HCT116 (cell line): ENCODE measurements at regions not wholly inside any gene's neighbourhood (a gene's known extent, or its start where the extent isn't known, plus 50 kb on each side); places are given as distances from the start of the nearest gene placed in this dataset.

Experiments
- ATAC-seq: fragments of 200-7000 bp; cut with Tn5 transposase; 2 replicates; pipeline ENCODE4 v1.9.1; 2020; ENCODE audit warnings: mild to moderate bottlenecking, moderate library complexity
- BruUV-seq: library from RNA; stranded (reverse); fragments of 400-500 nt; replicated peaks from 2 replicates; lab custom pipeline; 2021; lab: Mats Ljungman, UMichigan
- CTCF ChIA-PET: fragments of 300-600 bp; sonication (Branson Sonifier 250); formaldehyde crosslinking; loops from one replicate; lab custom pipeline; 2021; ENCODE audit warnings: antibody characterized with exemption; lab: Charles Lee
- POLR2A ChIA-PET: fragments of 300-600, 350-600 bp; sonication (Branson Sonifier 250); formaldehyde crosslinking; loops from one replicate; lab custom pipeline; 2021; ENCODE audit warnings: antibody characterized with exemption; lab: Charles Lee
- RAD21 ChIA-PET, 2 experiments: fragments of 300-600 bp; sonication (Branson Sonifier 250); formaldehyde crosslinking; loops; one replicate each; lab custom pipeline; 2023; ENCODE audit warnings: low total read pairs in 2 of 2; ENCODE audit not compliant: uncharacterized antibody in 2 of 2, unreplicated experiment in 2 of 2, low non-redundant PET in 1 of 2; lab: Charles Lee
- DNase-seq: peaks from one replicate; pipeline ENCODE4 v3.0.0-alpha.2; 2010; ENCODE audit warnings: low read depth, low spot score
- H2AFZ ChIP-seq: fragments of 200-600 bp; shearing (Covaris generic), sonication (generic); 2 replicates; pipeline ENCODE4 v1.6.1; 2017; ENCODE audit warnings: low read depth, mixed run types, mixed read lengths, antibody characterized with exemption, low read length; ENCODE audit not compliant: poor library complexity, severe bottlenecking
- H3K27ac ChIP-seq: 2 replicates; pipeline ENCODE4 v1.5.1; 2012; ENCODE audit warnings: low read depth, low read length
- H3K27me3 ChIP-seq: fragments of 200-600 bp; sonication (generic); 2 replicates; pipeline ENCODE4 v1.6.1; 2016; ENCODE audit warnings: mixed run types, low read length, mixed read lengths; ENCODE audit not compliant: insufficient read depth
- H3K36me3 ChIP-seq, 2 experiments: fragments of 200-500 bp in 1 of 2; fragments of 200-600 bp in 1 of 2; sonication (Bioruptor generic) in 1 of 2; sonication (generic) in 1 of 2; 2 replicates each; pipeline versions ENCODE4 v1.5.1 to v1.6.1; 2014 to 2016; ENCODE audit warnings: low read length in 2 of 2, inconsistent platforms in 1 of 2, mixed read lengths in 1 of 2, mixed run types in 1 of 2; ENCODE audit not compliant: insufficient read depth in 2 of 2, control insufficient read depth in 1 of 2
- H3K4me1 ChIP-seq, 2 experiments: fragments of 200-600 bp in 1 of 2; sonication (generic) in 1 of 2; 2 replicates each; pipeline versions ENCODE4 v1.5.1 to v1.6.1; 2012 to 2017; ENCODE audit warnings: low read length in 2 of 2, inconsistent platforms in 1 of 2, mild to moderate bottlenecking in 1 of 2, mixed read lengths in 1 of 2, mixed run types in 1 of 2, moderate library complexity in 1 of 2; ENCODE audit not compliant: insufficient read depth in 2 of 2, control insufficient read depth in 1 of 2
- H3K4me2 ChIP-seq: fragments of 200-600 bp; sonication (generic); 2 replicates; pipeline ENCODE4 v1.6.1; 2017; ENCODE audit warnings: mixed run types, low read length, mixed read lengths
- H3K4me3 ChIP-seq, 2 experiments: fragments of 200-600 bp in 1 of 2; sonication (generic) in 1 of 2; replicated peaks in 1 of 2; 2 replicates each; pipeline ENCODE4 v1.5.1; 2011 to 2016; ENCODE audit warnings: low read length in 2 of 2, control low read depth in 1 of 2, low read depth in 1 of 2, mild to moderate bottlenecking in 1 of 2, mixed read lengths in 1 of 2, mixed run types in 1 of 2
- H3K79me2 ChIP-seq: fragments of 200-600 bp; sonication (generic); 2 replicates; pipeline ENCODE4 v1.6.1; 2017; ENCODE audit warnings: mild to moderate bottlenecking, mixed run types, low read length, moderate library complexity, mixed read lengths; ENCODE audit not compliant: insufficient read depth
- H3K9ac ChIP-seq: fragments of 200-600 bp; sonication (generic); 2 replicates; pipeline ENCODE4 v1.6.1; 2016; ENCODE audit warnings: low read length, mixed read lengths
- H3K9me2 ChIP-seq: fragments of 200-600 bp; sonication (generic), shearing (Covaris generic); 2 replicates; pipeline ENCODE4 v1.6.1; 2017; ENCODE audit warnings: mixed run types, mild to moderate bottlenecking, moderate library complexity; ENCODE audit not compliant: insufficient read depth
- H3K9me3 ChIP-seq, 2 experiments: fragments of 200-500 bp in 1 of 2; fragments of 200-600 bp in 1 of 2; sonication (Bioruptor generic) in 1 of 2; sonication (generic) in 1 of 2; 2 replicates each; pipeline ENCODE4 v1.6.1; 2014 to 2017; ENCODE audit warnings: low read length in 2 of 2, mixed read lengths in 2 of 2, inconsistent platforms in 1 of 2, low read depth in 1 of 2, mild to moderate bottlenecking in 1 of 2, mixed run types in 1 of 2, moderate library complexity in 1 of 2; ENCODE audit not compliant: control insufficient read depth in 1 of 2, insufficient read depth in 1 of 2
- H4K20me1 ChIP-seq: fragments of 200-600 bp; sonication (generic), shearing (Covaris generic); 2 replicates; pipeline ENCODE4 v1.6.1; 2017; ENCODE audit warnings: mixed run types, mild to moderate bottlenecking, moderate library complexity; ENCODE audit not compliant: insufficient read depth
- RAD21 ChIP-seq: IDR thresholded peaks from 2 replicates; pipeline ENCODE4 v1.6.1; 2012; ENCODE audit warnings: low read depth, mild to moderate bottlenecking
- ZNF274 ChIP-seq: fragments of 200-500 bp; sonication (Bioruptor generic); IDR thresholded peaks from 2 replicates; pipeline ENCODE4 v1.6.1; 2014; ENCODE audit warnings: mild to moderate bottlenecking, low read depth, low read length, inconsistent platforms
- intact Hi-C: fragments of 100-400 bp; cut with micrococcal nuclease; formaldehyde crosslinking; loops from 2 replicates; pipeline ENCODE4 v1.10.0; 2022
- TF ChIP-seq, protein P1 (sequence below): IDR thresholded peaks from 2 replicates; pipeline ENCODE4 v1.6.1; 2012
- TF ChIP-seq, protein P2 (sequence below): IDR thresholded peaks from 2 replicates; pipeline ENCODE4 v1.6.1; 2012

GRCh38 chr13:29953542-29953941 lies 103.1 kb upstream of the UBL3 start:
- ATAC-seq (no peak), DNase-seq (no peak)
- H3K27me3 ChIP-seq = peaks cover 15% of the 10 kb centered on the region; the same call in 1 of the 2 replicates
- POLR2A ChIA-PET = no interaction called here
- intact Hi-C loops = no loop called here
- no peaks in the 10 kb centered on the region for H4K20me1 ChIP-seq
- RAD21 ChIA-PET = no interaction called here
- CTCF ChIA-PET = interaction anchor here (1.3 kb wide), 1 partner anchor 29 kb away, joined by 3 read pairs; no protein-coding TSS in a partner anchor
- H3K4me3 ChIP-seq = no peak overlapping the region
- no peaks in the 10 kb centered on the region for H3K9me2 ChIP-seq
- H3K27ac ChIP-seq = no peak overlapping the region
- H3K4me2 ChIP-seq = no peak overlapping the region
- no peaks in the 10 kb centered on the region for H3K36me3 ChIP-seq
- H3K4me1 ChIP-seq = no peaks in the 10 kb centered on the region
- BruUV-seq = no TSS peak
- H3K9me3 ChIP-seq = no peaks in the 10 kb centered on the region
- no peak overlapping the region for H2AFZ ChIP-seq
- no peaks in the 10 kb centered on the region for H3K79me2 ChIP-seq
- no peak overlapping the region for H3K9ac ChIP-seq
- TF ChIP-seq ZNF274 (no peak), RAD21 (no peak)
- TF ChIP-seq, protein P1, sequence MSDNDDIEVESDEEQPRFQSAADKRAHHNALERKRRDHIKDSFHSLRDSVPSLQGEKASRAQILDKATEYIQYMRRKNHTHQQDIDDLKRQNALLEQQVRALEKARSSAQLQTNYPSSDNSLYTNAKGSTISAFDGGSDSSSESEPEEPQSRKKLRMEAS = no peak

DNA sequence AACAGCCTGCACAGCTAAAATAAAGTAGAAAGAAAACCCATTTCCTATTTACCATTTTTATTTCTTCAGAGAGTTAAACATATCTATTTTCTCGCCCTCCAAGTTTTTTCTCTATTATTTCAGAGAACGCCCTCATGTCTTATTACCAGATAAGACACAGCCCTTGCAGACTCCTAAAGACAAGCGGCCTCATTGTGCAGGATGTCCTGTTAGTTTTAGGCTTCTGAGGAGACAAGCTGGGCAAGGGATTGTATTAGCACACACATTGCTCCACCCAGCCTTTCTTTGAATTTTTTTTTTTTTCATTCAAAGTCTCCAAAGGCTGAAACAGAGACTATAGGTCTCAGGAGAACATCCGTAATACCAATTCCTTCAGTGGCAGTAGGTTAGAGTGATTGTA lies 101.8 kb upstream of the UBL3 start:
- H3K27ac ChIP-seq = no peak overlapping the region
- intact Hi-C loops = no loop called here
- H4K20me1 ChIP-seq = no peaks in the 10 kb centered on the region
- H3K36me3 ChIP-seq = no peaks in the 10 kb centered on the region
- no peak overlapping the region for H2AFZ ChIP-seq
- no peaks in the 10 kb centered on the region for H3K9me3 ChIP-seq
- DNase-seq (no peak), ATAC-seq (no peak)
- peaks cover 7% of the 10 kb centered on the region; the same call in 1 of the 2 replicates for H3K27me3 ChIP-seq
- POLR2A ChIA-PET = no interaction called here
- CTCF ChIA-PET = no interaction called here
- H3K4me1 ChIP-seq = no peaks in the 10 kb centered on the region
- BruUV-seq = no TSS peak
- H3K9me2 ChIP-seq = no peaks in the 10 kb centered on the region
- TF ChIP-seq, protein P2, sequence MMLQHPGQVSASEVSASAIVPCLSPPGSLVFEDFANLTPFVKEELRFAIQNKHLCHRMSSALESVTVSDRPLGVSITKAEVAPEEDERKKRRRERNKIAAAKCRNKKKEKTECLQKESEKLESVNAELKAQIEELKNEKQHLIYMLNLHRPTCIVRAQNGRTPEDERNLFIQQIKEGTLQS = no peak
- H3K9ac ChIP-seq = no peak overlapping the region
- no peaks in the 10 kb centered on the region for H3K79me2 ChIP-seq
- no peak overlapping the region for H3K4me2 ChIP-seq
- RAD21 ChIA-PET = no interaction called here
- no peak overlapping the region for H3K4me3 ChIP-seq
